Left ventricle myocardium inferior (tissue), 1 donor: ENCODE measurements at regions not wholly inside any gene's neighbourhood (a gene's known extent, or its start where the extent isn't known, plus 50 kb on each side); places are given as distances from the start of the nearest gene placed in this dataset.

Source experiments
- DNase-seq: peaks from one replicate; pipeline ENCODE4 v3.0.0-alpha.2; 2020
- H3K27ac ChIP-seq: fragments of 200-600 bp; replicated peaks from 2 replicates; pipeline ENCODE4 v1.8.0; 2021
- H3K27me3 ChIP-seq: fragments of 200-600 bp; 2 replicates; pipeline ENCODE4 v1.8.0; 2021; ENCODE audit warnings: low read depth
- H3K36me3 ChIP-seq: fragments of 200-600 bp; 2 replicates; pipeline ENCODE4 v1.8.0; 2021
- H3K4me1 ChIP-seq: fragments of 200-600 bp; 2 replicates; pipeline ENCODE4 v1.8.0; 2021
- H3K4me3 ChIP-seq: fragments of 200-600 bp; 2 replicates; pipeline ENCODE4 v1.8.0; 2021; ENCODE audit warnings: mild to moderate bottlenecking, moderate library complexity
- H3K9me3 ChIP-seq: fragments of 200-600 bp; replicated peaks from 2 replicates; pipeline ENCODE4 v1.8.0; 2021
- intact Hi-C: fragments of 100-400 bp; cut with micrococcal nuclease; formaldehyde crosslinking; loops from one replicate; pipeline ENCODE4 v1.11.0; 2022
- TF ChIP-seq, protein P1 (sequence below): fragments of 200-600 bp; IDR thresholded peaks from 2 replicates; pipeline ENCODE4 v1.8.0; 2021; ENCODE audit warnings: antibody characterized with exemption, mild to moderate bottlenecking, borderline replicate concordance
- donor health status: DM: no; HTN: yes; CAD: no; lungs with severe emphysema.

DNA sequence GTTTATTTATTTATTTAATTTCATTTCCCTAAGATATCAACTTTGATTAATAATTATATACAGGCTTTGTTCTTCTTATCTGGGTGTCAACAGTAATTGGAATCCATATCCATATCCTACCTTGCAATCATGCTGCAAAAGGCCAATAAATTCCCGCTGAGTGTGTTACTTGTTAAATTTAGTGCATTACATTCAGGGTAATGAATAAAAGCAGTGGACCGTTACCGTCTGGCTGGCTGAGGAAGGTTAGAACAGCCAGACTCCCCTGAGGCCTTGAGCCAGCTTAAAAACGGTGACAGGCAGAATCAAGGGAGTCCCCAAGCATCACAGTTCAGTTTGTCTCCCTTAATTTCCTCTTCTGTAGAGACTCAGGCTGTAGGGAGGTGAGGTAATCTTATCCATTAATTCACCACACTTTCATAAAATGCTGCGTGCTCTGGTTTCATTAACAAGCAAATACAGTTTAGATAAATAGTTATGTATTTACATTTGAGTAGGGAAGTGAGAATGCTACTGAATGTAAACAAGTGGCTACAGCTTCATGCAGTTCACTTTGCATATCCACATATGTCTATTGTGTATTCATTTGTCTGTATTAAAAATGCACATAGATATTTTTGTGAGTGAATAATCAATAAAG, 888.2 kb upstream of the CXADR start:
- Histone ChIP-seq H3K36me3 (peaks cover 9% of the 10 kb centered on the region), H3K9me3 (no peaks in the 10 kb centered on the region), H3K27me3 (no peaks in the 10 kb centered on the region), H3K4me1 (peaks cover 9% of the 10 kb centered on the region), H3K27ac (no peak overlapping the region), H3K4me3 (no peak overlapping the region)
- DNase-seq = no peak
- TF ChIP-seq, protein P1, sequence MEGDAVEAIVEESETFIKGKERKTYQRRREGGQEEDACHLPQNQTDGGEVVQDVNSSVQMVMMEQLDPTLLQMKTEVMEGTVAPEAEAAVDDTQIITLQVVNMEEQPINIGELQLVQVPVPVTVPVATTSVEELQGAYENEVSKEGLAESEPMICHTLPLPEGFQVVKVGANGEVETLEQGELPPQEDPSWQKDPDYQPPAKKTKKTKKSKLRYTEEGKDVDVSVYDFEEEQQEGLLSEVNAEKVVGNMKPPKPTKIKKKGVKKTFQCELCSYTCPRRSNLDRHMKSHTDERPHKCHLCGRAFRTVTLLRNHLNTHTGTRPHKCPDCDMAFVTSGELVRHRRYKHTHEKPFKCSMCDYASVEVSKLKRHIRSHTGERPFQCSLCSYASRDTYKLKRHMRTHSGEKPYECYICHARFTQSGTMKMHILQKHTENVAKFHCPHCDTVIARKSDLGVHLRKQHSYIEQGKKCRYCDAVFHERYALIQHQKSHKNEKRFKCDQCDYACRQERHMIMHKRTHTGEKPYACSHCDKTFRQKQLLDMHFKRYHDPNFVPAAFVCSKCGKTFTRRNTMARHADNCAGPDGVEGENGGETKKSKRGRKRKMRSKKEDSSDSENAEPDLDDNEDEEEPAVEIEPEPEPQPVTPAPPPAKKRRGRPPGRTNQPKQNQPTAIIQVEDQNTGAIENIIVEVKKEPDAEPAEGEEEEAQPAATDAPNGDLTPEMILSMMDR = no peak
- intact Hi-C loops = no loop called here

DNA sequence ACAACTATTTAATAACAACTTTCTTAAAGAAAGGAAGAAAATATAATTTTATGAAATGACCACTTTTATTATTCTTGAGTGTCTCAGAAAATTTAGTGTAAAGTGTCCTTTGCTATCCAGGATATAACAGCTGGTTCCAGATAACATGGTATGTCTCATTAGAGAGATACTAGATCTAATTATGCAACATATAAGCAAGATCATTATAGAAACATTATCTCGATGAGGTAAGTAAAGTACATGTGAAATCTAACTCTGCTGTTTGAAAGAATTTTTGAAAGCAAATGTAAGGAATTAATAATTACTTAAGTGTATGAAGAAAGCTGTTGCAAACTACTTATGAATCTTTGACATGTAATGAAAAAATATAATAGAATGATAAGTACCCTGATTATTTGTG, 887.4 kb upstream of the CXADR start:
- no peak overlapping the region for H3K27ac ChIP-seq
- H3K36me3 ChIP-seq = peaks cover 9% of the 10 kb centered on the region
- no peak for DNase-seq
- TF ChIP-seq, protein P1 = no peak
- no peak overlapping the region for H3K4me3 ChIP-seq
- no peaks in the 10 kb centered on the region for H3K9me3 ChIP-seq
- intact Hi-C loops = no loop called here
- H3K4me1 ChIP-seq = peaks cover 9% of the 10 kb centered on the region
- no peaks in the 10 kb centered on the region for H3K27me3 ChIP-seq

DNA sequence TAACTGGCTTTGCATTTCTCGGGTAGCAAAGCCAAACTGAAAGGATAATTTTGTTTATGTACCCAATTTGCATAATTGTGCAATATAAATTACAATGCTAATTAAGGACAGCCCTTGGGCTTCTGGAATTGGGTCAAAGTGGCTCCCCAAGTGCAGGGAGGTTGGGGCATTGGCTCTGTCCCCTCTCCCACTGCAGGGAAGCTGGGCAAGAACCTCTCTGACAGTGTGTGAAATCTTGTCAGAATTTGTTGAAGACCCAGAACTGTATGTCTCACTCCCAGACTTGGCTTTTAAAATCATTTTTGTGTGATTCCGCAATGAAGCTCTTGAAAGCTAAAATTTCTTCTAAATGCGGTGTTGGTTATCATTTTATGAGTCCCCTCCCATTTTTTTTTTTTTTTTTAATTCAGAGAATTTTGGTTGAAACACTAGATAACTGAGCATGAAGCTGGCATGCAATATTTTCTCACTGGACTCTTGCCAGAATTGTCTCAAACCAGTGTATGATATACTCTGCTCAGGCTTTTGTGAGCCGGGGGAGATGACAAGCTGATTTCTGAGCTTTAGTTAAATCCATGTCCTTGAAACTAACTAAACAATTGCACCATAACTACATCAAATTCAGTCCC, 878.9 kb upstream of the CXADR start:
- H3K36me3 ChIP-seq = no peaks in the 10 kb centered on the region
- H3K4me1 ChIP-seq = peaks cover 15% of the 10 kb centered on the region
- peak overlapping the region; percentile 2 for H3K27ac ChIP-seq
- TF ChIP-seq, protein P1 = no peak
- H3K4me3 ChIP-seq = no peak overlapping the region
- no peaks in the 10 kb centered on the region for H3K9me3 ChIP-seq
- H3K27me3 ChIP-seq = no peaks in the 10 kb centered on the region
- DNase-seq = no peak
- intact Hi-C loops = no loop called here

DNA sequence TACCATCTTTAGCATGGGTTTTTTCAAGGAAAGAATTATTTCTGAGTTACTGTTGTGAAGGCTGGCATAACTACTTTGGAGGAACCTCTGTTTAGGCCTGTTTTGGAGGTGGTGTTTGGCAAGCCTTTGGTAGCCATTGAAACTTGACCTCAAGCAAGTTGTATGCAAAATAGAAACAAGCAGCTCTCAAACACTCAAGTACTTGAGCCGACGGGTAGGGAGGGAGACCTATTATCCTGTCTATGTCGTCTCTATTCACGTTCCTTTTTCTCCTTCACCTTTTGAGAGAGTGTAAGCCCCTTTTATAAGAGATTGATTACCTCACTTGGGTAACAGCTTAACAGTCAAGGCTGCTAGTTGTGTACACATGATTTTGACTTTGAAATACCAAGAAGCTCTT, 878.3 kb upstream of the CXADR start:
- Histone ChIP-seq H3K27me3 (no peaks in the 10 kb centered on the region), H3K4me3 (no peak overlapping the region), H3K27ac (peak overlapping the region; percentile 2), H3K36me3 (no peaks in the 10 kb centered on the region), H3K9me3 (no peaks in the 10 kb centered on the region), H3K4me1 (peaks cover 15% of the 10 kb centered on the region)
- DNase-seq = no peak
- TF ChIP-seq, protein P1 = no peak
- intact Hi-C loops = no loop called here

DNA sequence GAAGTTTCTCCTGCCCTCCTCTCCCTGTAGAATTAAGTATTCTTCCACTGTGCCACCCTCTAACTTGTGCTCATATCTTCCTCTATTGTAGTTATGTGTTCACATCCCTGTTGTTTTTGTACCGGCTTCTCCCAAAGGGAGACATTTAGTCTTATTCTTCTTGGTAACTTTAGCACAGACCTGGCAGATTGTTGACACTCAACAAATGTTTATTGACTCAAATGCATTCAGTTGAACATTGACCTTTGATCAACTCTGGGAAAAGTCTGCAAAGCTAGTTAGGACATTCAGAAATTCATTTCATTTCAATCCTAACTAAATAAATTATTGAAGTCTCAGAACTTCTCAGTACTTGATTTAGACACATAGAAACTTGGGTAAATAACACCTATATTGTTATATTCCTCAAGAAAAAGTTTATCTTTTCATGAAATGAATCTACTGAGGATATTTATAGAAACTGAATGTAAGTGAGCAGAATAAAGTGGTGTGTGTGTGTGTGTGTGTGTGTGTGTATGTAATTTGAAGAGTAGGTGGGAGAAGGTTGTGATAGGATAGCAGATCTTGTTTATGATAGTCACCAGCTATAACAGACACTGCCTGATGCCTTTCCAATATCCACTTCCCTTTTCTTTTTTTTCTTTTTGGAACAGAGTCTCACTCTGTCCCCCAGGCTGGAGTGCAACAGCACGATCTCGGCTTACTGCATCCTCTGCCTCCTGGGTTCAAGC, 872.4 kb upstream of the CXADR start:
- Histone ChIP-seq H3K36me3 (no peaks in the 10 kb centered on the region), H3K4me3 (no peak overlapping the region), H3K27me3 (no peaks in the 10 kb centered on the region), H3K4me1 (no peaks in the 10 kb centered on the region), H3K9me3 (peaks cover 10% of the 10 kb centered on the region), H3K27ac (no peak overlapping the region)
- no peak for DNase-seq
- TF ChIP-seq, protein P1 = no peak
- intact Hi-C loops = no loop called here
